ENCODE measurements at regions not wholly inside any gene's neighbourhood (a gene's known extent, or its start where the extent isn't known, plus 50 kb on each side); places are given as distances from the start of the nearest gene placed in this dataset.

- no peak overlapping the region for H3K27ac ChIP-seq
- H3K36me3 ChIP-seq: no peaks in the 10 kb centered on the region
- H3K4me3 ChIP-seq: no peak overlapping the region
- H3K4me1 ChIP-seq: no peaks in the 10 kb centered on the region
- WGBS: 66% methylated on average over 1 of the region's 1 CpG
- H3K9me3 ChIP-seq: no peaks in the 10 kb centered on the region
- DNase-seq (ENCODE audit: low spot score in 2 of 2): no peak
- H3K27me3 ChIP-seq: no peaks in the 10 kb centered on the region
- TF ChIP-seq EP300 (IDR thresholded peaks at IDR 0.05) (no peak), CTCF (IDR thresholded peaks at IDR 0.05) (no peak), POLR2A (IDR thresholded peaks at IDR 0.05) (no peak), POLR2AphosphoS5 (IDR thresholded peaks at IDR 0.05) (no peak)
Measured at GRCh38 chr18:71995904-71996465, 548.2 kb downstream of the CBLN2 start.

- no peaks in the 10 kb centered on the region for H3K27me3 ChIP-seq
- H3K27ac ChIP-seq: no peak overlapping the region
- WGBS: 81% methylated on average over 1 of the region's 1 CpG
- no peaks in the 10 kb centered on the region for H3K4me1 ChIP-seq
- TF ChIP-seq POLR2AphosphoS5 (IDR thresholded peaks at IDR 0.05): no peak
- TF ChIP-seq EP300 (IDR thresholded peaks at IDR 0.05): no peak
- no peak for TF ChIP-seq POLR2A (IDR thresholded peaks at IDR 0.05)
- no peak for TF ChIP-seq CTCF (IDR thresholded peaks at IDR 0.05)
- no peaks in the 10 kb centered on the region for H3K9me3 ChIP-seq
- DNase-seq (ENCODE audit: low spot score in 2 of 2): no peak
- H3K36me3 ChIP-seq: no peaks in the 10 kb centered on the region
- H3K4me3 ChIP-seq: no peak overlapping the region
Measured at GRCh38 chr18:71994273-71994672, 549.9 kb downstream of the CBLN2 start.

GRCh38 chr18:71989616-71990015 is 554.5 kb downstream of the CBLN2 start:
- H3K4me1 ChIP-seq: no peaks in the 10 kb centered on the region
- no peaks in the 10 kb centered on the region for H3K36me3 ChIP-seq
- H3K27me3 ChIP-seq: no peaks in the 10 kb centered on the region
- whole genome bisulfite sequencing: 66% methylated on average over 1 of the region's 1 CpG
- TF ChIP-seq CTCF (IDR thresholded peaks at IDR 0.05): no peak
- no peak for TF ChIP-seq POLR2A (IDR thresholded peaks at IDR 0.05)
- no peak for TF ChIP-seq POLR2AphosphoS5 (IDR thresholded peaks at IDR 0.05)
- no peak for TF ChIP-seq EP300 (IDR thresholded peaks at IDR 0.05)
- H3K27ac ChIP-seq: no peak overlapping the region
- no peaks in the 10 kb centered on the region for H3K9me3 ChIP-seq
- DNase-seq (ENCODE audit: low spot score in 2 of 2): no peak
- no peak overlapping the region for H3K4me3 ChIP-seq

- Histone ChIP-seq H3K9me3 (no peaks in the 10 kb centered on the region), H3K36me3 (no peaks in the 10 kb centered on the region), H3K27ac (no peak overlapping the region), H3K4me3 (no peak overlapping the region), H3K27me3 (no peaks in the 10 kb centered on the region), H3K4me1 (no peaks in the 10 kb centered on the region)
- WGBS: 58% methylated on average over 2 of the region's 2 CpGs
- DNase-seq (ENCODE audit: low spot score in 2 of 2): no peak
- no peak for TF ChIP-seq EP300 (IDR thresholded peaks at IDR 0.05)
- TF ChIP-seq POLR2AphosphoS5 (IDR thresholded peaks at IDR 0.05): no peak
- no peak for TF ChIP-seq POLR2A (IDR thresholded peaks at IDR 0.05)
- TF ChIP-seq CTCF (IDR thresholded peaks at IDR 0.05): no peak
Measured at GRCh38 chr18:71986351-71987050, 557.6 kb downstream of the CBLN2 start.

- H3K27ac ChIP-seq: no peak overlapping the region
Measured at GRCh38 chr18:71976744-71977143, 567.4 kb downstream of the CBLN2 start.

More at GRCh38 chr18:71976744-71977143, 567.4 kb downstream of the CBLN2 start:
- DNase-seq (ENCODE audit: low spot score in 2 of 2): no peak
- Histone ChIP-seq H3K4me3 (no peak overlapping the region), H3K36me3 (no peaks in the 10 kb centered on the region), H3K4me1 (no peaks in the 10 kb centered on the region), H3K27me3 (no peaks in the 10 kb centered on the region), H3K9me3 (no peaks in the 10 kb centered on the region)
- 50% methylated on average over 2 of the region's 2 CpGs for WGBS
- TF ChIP-seq CTCF (IDR thresholded peaks at IDR 0.05): no peak
- TF ChIP-seq EP300 (IDR thresholded peaks at IDR 0.05): no peak
- TF ChIP-seq POLR2A (IDR thresholded peaks at IDR 0.05): no peak
- no peak for TF ChIP-seq POLR2AphosphoS5 (IDR thresholded peaks at IDR 0.05)

Measured in suprapubic skin (tissue), 4 donors.